ENCODE measurements at regions not wholly inside any gene's neighbourhood (a gene's known extent, or its start where the extent isn't known, plus 50 kb on each side); places are given as distances from the start of the nearest gene placed in this dataset.

DNA sequence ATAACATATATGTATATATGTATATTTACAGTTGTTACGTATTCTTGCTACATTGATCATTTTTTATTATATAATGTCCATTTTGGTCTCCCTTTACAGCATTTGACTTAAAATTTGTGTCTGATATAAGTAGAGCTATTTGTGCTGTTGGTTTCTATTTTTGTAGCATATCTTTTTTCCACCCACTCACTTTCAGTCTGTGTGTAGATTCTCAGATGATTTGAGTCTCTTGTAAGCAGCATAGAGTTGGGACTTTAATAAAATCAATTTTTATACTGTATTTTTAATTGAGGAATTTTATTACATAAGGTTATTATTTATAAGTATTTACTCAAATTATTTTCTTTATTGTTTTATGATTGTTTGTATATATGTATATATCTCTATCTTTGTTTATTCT lies 1293.7 kb downstream of the TMEM121 start:
- TF ChIP-seq RNF2 (IDR thresholded peaks at IDR 0.05; ENCODE audit: borderline replicate concordance, low read depth, low read length, missing control alignments, poor library complexity, severe bottlenecking) (no peak), NANOG (IDR thresholded peaks at IDR 0.05; ENCODE audit: insufficient read depth, low read depth, low read length, poor library complexity, severe bottlenecking) (no peak), CBX5 (IDR thresholded peaks at IDR 0.05; ENCODE audit: low read depth, low read length) (no peak), SP1 (IDR thresholded peaks at IDR 0.05; ENCODE audit: low read depth, low read length) (no peak), EGR1 (IDR thresholded peaks at IDR 0.05; ENCODE audit: borderline replicate concordance, low read depth, low read length) (no peak), TCF12 (IDR thresholded peaks at IDR 0.05; ENCODE audit: low read depth, low read length) (no peak), BCL11A (IDR thresholded peaks at IDR 0.05; ENCODE audit: low read depth in 2 of 2, low read length in 2 of 2) (no peak), E2F6 (IDR thresholded peaks at IDR 0.05) (no peak), NRF1 (IDR thresholded peaks at IDR 0.05; ENCODE audit: low read depth, low read length) (no peak), MAFK (IDR thresholded peaks at IDR 0.05; ENCODE audit: low read depth, low read length) (no peak), EP300 (IDR thresholded peaks at IDR 0.05; ENCODE audit: borderline replicate concordance in 1 of 2, low read depth in 2 of 2, low read length in 2 of 2) (no peak), KDM1A (IDR thresholded peaks at IDR 0.05; ENCODE audit: borderline replicate concordance, low read length) (no peak)
- 85% methylated on average over 1 of the region's 1 CpG; no CpG with 5 or more reads in 1 of the 2 experiments for WGBS, 2 experiments (ENCODE audit: extremely low coverage in 1 of 2, insufficient coverage in 1 of 2, insufficient read length in 1 of 2, insufficient replicate concordance in 2 of 2, low coverage in 1 of 2, low lambda C conversion rate in 2 of 2, missing lambda C conversion rate in 1 of 2)
- Histone ChIP-seq H3K27me3 (replicated peaks in 1 of 4; ENCODE audit: control insufficient read depth in 3 of 4, extremely low read depth in 1 of 4, insufficient read depth in 3 of 4, low read length in 3 of 4) (no peaks in the 10 kb centered on the region), H3K18ac (ENCODE audit: extremely low read depth, low read length) (no peak overlapping the region), H3K79me2 (ENCODE audit: control insufficient read depth in 1 of 2, insufficient read depth in 2 of 2, low read length in 2 of 2) (no peaks in the 10 kb centered on the region), H4K91ac (replicated peaks; ENCODE audit: insufficient read length, low read length) (no peak overlapping the region), H4K20me1 (replicated peaks in 1 of 2; ENCODE audit: control insufficient read depth in 1 of 2, insufficient read depth in 2 of 2, low read length in 2 of 2) (no peaks in the 10 kb centered on the region), H4K8ac (ENCODE audit: extremely low read depth, insufficient read depth, low read length) (no peak overlapping the region), H3K23ac (ENCODE audit: insufficient read length) (no peak overlapping the region), H2BK120ac (replicated peaks; ENCODE audit: low read depth, low read length) (no peak overlapping the region), H3K27ac (ENCODE audit: low read depth, low read length) (no peak overlapping the region), H3K4me2 (ENCODE audit: insufficient read depth in 1 of 2, low read depth in 2 of 2, low read length in 2 of 2) (no peak overlapping the region), H2BK5ac (ENCODE audit: low read depth, low read length) (no peak overlapping the region), H3K4ac (replicated peaks; ENCODE audit: insufficient read length, low read depth, low read length) (no peak overlapping the region), H3K36me3 (ENCODE audit: control insufficient read depth in 2 of 4, insufficient read depth in 4 of 4, low read length in 3 of 4) (no peaks in the 10 kb centered on the region), H3K9me3 (ENCODE audit: insufficient read depth in 2 of 2, low read depth in 1 of 2, low read length in 1 of 2) (peaks cover 43 to 51% of the 10 kb centered on the region in 2 experiments), H3K14ac (ENCODE audit: insufficient read length) (no peak overlapping the region), H3K4me1 (replicated peaks in 1 of 4; ENCODE audit: control insufficient read depth in 3 of 4, insufficient read depth in 4 of 4, low read length in 3 of 4) (no peaks in the 10 kb centered on the region), H3K56ac (replicated peaks; ENCODE audit: insufficient read length, low read depth, low read length) (no peak overlapping the region), H3K23me2 (ENCODE audit: low read depth, low read length) (no peaks in the 10 kb centered on the region), H4K5ac (ENCODE audit: insufficient read length, low read depth, low read length) (no peak overlapping the region), H2AK5ac (ENCODE audit: low read depth, low read length) (no peak overlapping the region), H2BK15ac (ENCODE audit: low read length) (no peak overlapping the region), H2AFZ (ENCODE audit: low read length) (no peak overlapping the region), H3K4me3 (ENCODE audit: extremely low read depth in 1 of 4, insufficient read depth in 2 of 4, low read depth in 3 of 4, low read length in 4 of 4) (no peak overlapping the region), H2BK20ac (ENCODE audit: low read length) (no peak overlapping the region), H3K9ac (replicated peaks in 1 of 4; ENCODE audit: extremely low read depth in 1 of 4, low read depth in 3 of 4, low read length in 3 of 4) (no peak overlapping the region), H3K79me1 (ENCODE audit: low read depth, low read length) (no peaks in the 10 kb centered on the region), H2BK12ac (ENCODE audit: low read depth, low read length) (no peak overlapping the region)
- FAIRE-seq: no peak
- DNase-seq (ENCODE audit: low read depth in 1 of 2, low spot score in 2 of 2): no peak
- ChIA-PET CTCF (ENCODE audit: partially characterized antibody) (interaction anchor here (1.4 kb wide), 1 partner anchor 10 kb away, joined by 4 read pairs; no protein-coding TSS in a partner anchor), POLR2A (ENCODE audit: partially characterized antibody) (no interaction called here)

All from H1 (cell line).